Calu3 (cell line): ENCODE measurements at regions not wholly inside any gene's neighbourhood (a gene's known extent, or its start where the extent isn't known, plus 50 kb on each side); places are given as distances from the start of the nearest gene placed in this dataset.

Experiments
- BruUV-seq: library from RNA; stranded (reverse); fragments of 400-500 nt; replicated peaks from 2 replicates; lab custom pipeline; 2021; lab: Mats Ljungman, UMichigan
- CTCF ChIA-PET: fragments of 300-600 bp; sonication (Branson Sonifier 250); formaldehyde crosslinking; loops from one replicate; lab custom pipeline; 2022; ENCODE audit warnings: antibody characterized with exemption; lab: Charles Lee
- DNase-seq: peaks from one replicate; pipeline ENCODE4 v3.0.0; 2022
- H3K27ac Mint-ChIP-seq: one replicate; pipeline ENCODE4 v1.8.0; 2022; ENCODE audit warnings: mixed read lengths; ENCODE audit not compliant: unreplicated experiment
- H3K27me3 Mint-ChIP-seq: one replicate; pipeline ENCODE4 v1.8.0; 2022; ENCODE audit warnings: mixed read lengths; ENCODE audit not compliant: unreplicated experiment
- H3K36me3 Mint-ChIP-seq: one replicate; pipeline ENCODE4 v1.8.0; 2022; ENCODE audit warnings: mild to moderate bottlenecking, moderate library complexity, mixed read lengths; ENCODE audit not compliant: insufficient read depth, unreplicated experiment
- H3K4me1 Mint-ChIP-seq: one replicate; pipeline ENCODE4 v1.8.0; 2022; ENCODE audit warnings: mild to moderate bottlenecking, low read depth, mixed read lengths; ENCODE audit not compliant: unreplicated experiment
- H3K4me3 Mint-ChIP-seq: one replicate; pipeline ENCODE4 v1.8.0; 2022; ENCODE audit warnings: mild to moderate bottlenecking, low read depth, moderate library complexity, mixed read lengths; ENCODE audit not compliant: unreplicated experiment
- H3K9me3 Mint-ChIP-seq: one replicate; pipeline ENCODE4 v1.8.0; 2022; ENCODE audit warnings: low read depth, mixed read lengths; ENCODE audit not compliant: unreplicated experiment
- CTCF ChIP-seq: fragments of 200-600 bp; IDR thresholded peaks from one replicate; pipeline ENCODE4 v1.8.0; 2022; ENCODE audit warnings: antibody characterized with exemption; ENCODE audit not compliant: unreplicated experiment
- intact Hi-C: fragments of 100-400 bp; cut with micrococcal nuclease; formaldehyde crosslinking; loops from one replicate; pipeline ENCODE4 v1.10.0; 2022; ENCODE audit not compliant: unreplicated experiment

GRCh38 chr1:199641531-199641930 is 386.0 kb upstream of the NR5A2 start:
- TF ChIP-seq CTCF: no peak
- no peaks in the 10 kb centered on the region for H3K9me3 Mint-ChIP-seq
- BruUV-seq: no TSS peak
- CTCF ChIA-PET: interaction anchor here (0.5 kb wide), 1 partner anchor 427 kb away, joined by 3 read pairs; no protein-coding TSS in a partner anchor
- H3K36me3 Mint-ChIP-seq: no peaks in the 10 kb centered on the region
- no peak overlapping the region for H3K4me3 Mint-ChIP-seq
- DNase-seq: no peak
- H3K4me1 Mint-ChIP-seq: peaks cover 6% of the 10 kb centered on the region
- H3K27ac Mint-ChIP-seq: no peak overlapping the region
- H3K27me3 Mint-ChIP-seq: no peaks in the 10 kb centered on the region
- intact Hi-C loops: no loop called here

GRCh38 chr1:199644912-199645311 is 382.6 kb upstream of the NR5A2 start:
- CTCF ChIA-PET: interaction anchor here (1.4 to 1.7 kb wide), 2 partner anchors 9 to 32 kb away, joined by 3 to 5 read pairs; no protein-coding TSS in a partner anchor
- peaks cover 6% of the 10 kb centered on the region for H3K9me3 Mint-ChIP-seq
- no peak for DNase-seq
- intact Hi-C loops: no loop called here
- no peaks in the 10 kb centered on the region for H3K27me3 Mint-ChIP-seq
- H3K27ac Mint-ChIP-seq: no peak overlapping the region
- no peak overlapping the region for H3K4me3 Mint-ChIP-seq
- peaks cover 13% of the 10 kb centered on the region for H3K4me1 Mint-ChIP-seq
- BruUV-seq: no TSS peak
- TF ChIP-seq CTCF: no peak
- no peaks in the 10 kb centered on the region for H3K36me3 Mint-ChIP-seq

GRCh38 chr1:199646761-199647160 is 380.7 kb upstream of the NR5A2 start:
- peaks cover 13% of the 10 kb centered on the region for H3K4me1 Mint-ChIP-seq
- peak; percentile 15 for DNase-seq
- H3K4me3 Mint-ChIP-seq: no peak overlapping the region
- BruUV-seq: no TSS peak
- intact Hi-C loops: no loop called here
- H3K27ac Mint-ChIP-seq: no peak overlapping the region
- H3K9me3 Mint-ChIP-seq: peaks cover 11% of the 10 kb centered on the region
- H3K27me3 Mint-ChIP-seq: no peaks in the 10 kb centered on the region
- no peaks in the 10 kb centered on the region for H3K36me3 Mint-ChIP-seq
- CTCF ChIA-PET: no interaction called here
- TF ChIP-seq CTCF: no peak

- CTCF ChIA-PET: no interaction called here
Measured at GRCh38 chr1:199657449-199657848, 370.1 kb upstream of the NR5A2 start.

More at GRCh38 chr1:199657449-199657848, 370.1 kb upstream of the NR5A2 start:
- Mint-ChIP-seq H3K27me3 (no peaks in the 10 kb centered on the region), H3K4me3 (no peak overlapping the region), H3K36me3 (no peaks in the 10 kb centered on the region), H3K27ac (no peak overlapping the region), H3K4me1 (peaks cover 8% of the 10 kb centered on the region), H3K9me3 (no peaks in the 10 kb centered on the region)
- no TSS peak for BruUV-seq
- intact Hi-C loops: no loop called here
- DNase-seq: no peak
- TF ChIP-seq CTCF: no peak
